T-helper 2 cell treated with Interferon-gamma antibody and Interleukin-4, amounts not matched to agents 100 ng/mL and 5 ng/mL, for 36 hours (primary cell): ENCODE measurements at regions not wholly inside any gene's neighbourhood (a gene's known extent, or its start where the extent isn't known, plus 50 kb on each side); places are given as distances from the start of the nearest gene placed in this dataset.
"Not testable (repeated sequence)": the region's sequence is repeated elsewhere in the genome, so short reads cannot be mapped to it uniquely, and the experiment has no call there.

Source experiments
- intact Hi-C: fragments of 100-400 bp; cut with micrococcal nuclease; formaldehyde crosslinking; loops from one replicate; pipeline ENCODE4 v1.15.1; 2023

- intact Hi-C loops, result no loop called here
Measured at GRCh38 chr2:78699696-78700095, 325.8 kb upstream of the REG3G start.

DNA sequence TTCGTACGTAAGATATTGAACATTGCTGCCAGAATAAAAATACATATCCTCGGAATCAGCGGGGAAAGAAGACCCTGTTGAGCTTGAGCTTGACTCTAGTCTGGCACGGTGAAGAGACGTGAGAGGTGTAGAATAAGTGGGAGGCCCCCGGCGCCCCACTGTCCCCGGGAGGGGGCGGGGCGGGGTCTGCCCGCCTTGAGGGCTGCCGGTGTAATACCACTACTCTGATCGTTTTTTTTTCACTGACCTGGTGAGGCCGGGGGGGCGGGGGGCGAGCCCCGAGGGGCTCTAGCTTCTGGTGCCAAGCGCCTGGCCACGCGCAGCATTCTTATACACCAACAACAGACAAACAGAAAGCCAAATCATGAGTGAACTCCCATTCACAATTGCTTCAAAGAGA lies 324.0 kb upstream of the REG3G start:
- intact Hi-C loops, result no loop called here

- intact Hi-C loops, result no loop called here
Measured at GRCh38 chr2:78707776-78708386, 317.6 kb upstream of the REG3G start.

GRCh38 chr2:78710632-78711375 lies 314.7 kb upstream of the REG3G start:
- intact Hi-C loops, result no loop called here

DNA sequence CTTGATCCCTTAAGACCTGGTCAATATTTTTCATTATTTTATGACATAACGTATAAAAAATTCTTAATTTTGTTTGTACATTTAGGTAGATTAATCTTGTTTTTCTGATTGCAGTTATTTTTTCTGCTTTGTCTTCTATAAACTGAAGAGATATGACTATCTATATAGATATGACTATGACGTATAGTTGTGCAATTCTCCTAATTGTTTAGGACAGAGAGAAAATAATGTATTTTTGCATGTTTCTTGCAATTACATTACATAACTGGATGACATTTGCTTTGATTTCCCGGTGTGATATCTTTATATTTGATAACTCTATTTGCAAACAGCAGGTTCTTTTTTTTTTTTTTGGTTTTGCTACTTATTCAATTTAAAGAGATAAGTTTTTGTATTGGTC lies 310.2 kb upstream of the REG3G start:
- intact Hi-C loops, result no loop called here

DNA sequence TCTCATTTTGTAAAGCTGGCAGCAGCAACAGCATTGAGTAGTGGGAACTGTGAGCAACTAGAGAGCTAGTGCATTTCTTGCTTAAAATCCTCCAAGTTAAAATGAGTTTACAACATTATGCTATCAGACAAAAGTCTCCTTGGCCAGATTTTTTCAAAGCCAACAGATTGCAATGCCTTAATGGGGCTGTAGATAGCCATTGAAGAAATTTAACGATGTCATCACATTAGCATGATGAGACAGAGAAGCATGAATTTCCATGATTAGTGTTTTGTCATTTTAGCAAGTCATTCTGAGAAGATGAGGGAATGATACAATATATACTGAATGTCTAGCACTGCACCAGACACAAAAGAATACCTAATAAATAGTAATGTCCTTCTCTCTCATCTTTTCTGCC lies 307.5 kb upstream of the REG3G start:
- intact Hi-C loops, result no loop called here

DNA sequence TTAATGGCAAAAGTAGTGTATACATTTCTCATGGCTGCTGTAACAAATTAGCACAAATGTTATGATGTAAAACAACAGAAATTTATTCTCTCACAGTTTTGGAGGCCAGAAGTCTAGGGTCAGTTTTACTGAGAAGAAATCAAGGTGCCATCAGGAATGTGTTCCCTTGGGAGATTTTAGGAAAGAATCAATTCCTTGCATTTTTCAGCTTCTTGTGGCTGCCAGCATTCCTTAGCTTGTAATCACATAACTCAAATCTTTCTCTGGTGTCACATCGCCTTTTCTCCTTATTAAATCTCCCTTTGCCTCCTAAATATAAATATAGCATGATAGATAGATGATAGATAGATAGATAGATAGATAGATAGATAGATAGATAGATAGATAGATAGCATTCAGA lies 307.0 kb upstream of the REG3G start:
- intact Hi-C loops, result no loop called here

- intact Hi-C loops, result no loop called here
Measured at GRCh38 chr2:78721355-78722033, 304.0 kb upstream of the REG3G start.

- intact Hi-C loops, result no loop called here
Measured at GRCh38 chr2:78734221-78734620, 291.3 kb upstream of the REG3G start.

GRCh38 chr2:78739282-78739681 lies 286.2 kb upstream of the REG3G start:
- intact Hi-C loops, result no loop called here

DNA sequence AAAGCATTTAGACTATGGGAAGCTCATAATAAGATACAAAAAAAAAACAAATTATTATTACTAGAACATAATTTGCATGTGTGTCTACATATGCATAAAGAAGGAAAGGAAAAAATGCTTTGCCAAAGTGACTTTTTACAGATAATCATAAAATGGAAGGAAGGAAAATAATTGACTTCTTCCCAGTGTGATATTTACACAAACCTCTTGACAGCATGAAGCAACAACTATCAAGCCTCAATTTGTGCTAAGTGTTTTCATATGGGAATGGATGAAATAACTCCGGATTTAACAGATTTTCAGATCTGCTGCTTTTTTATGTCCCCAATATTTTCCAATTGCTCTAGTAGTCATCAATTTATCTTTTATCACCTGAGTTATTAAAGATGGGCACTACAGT lies 275.9 kb upstream of the REG3G start:
- intact Hi-C loops, result no loop called here

- intact Hi-C loops, result no loop called here
Measured at GRCh38 chr2:78750219-78750618, 275.3 kb upstream of the REG3G start.

DNA sequence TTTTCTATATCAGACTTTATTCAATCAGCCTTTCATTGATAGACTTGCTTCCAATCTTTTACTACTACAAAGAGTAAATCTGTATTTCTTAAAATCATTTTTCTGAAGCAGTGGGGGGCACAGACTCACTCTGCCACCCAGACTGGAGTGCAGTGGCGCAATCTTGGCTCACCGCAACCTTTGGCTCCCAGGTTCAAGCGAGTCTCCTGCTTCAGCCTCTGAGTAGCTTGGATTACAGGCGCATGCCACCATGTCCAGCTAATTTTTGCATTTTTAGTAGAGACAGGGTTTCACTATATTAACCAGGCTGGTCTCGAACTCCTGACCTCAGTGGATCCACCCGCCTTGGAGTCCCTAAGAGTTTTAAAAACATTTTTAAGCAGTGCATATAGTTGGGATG lies 270.6 kb upstream of the REG3G start:
- intact Hi-C loops, result no loop called here

DNA sequence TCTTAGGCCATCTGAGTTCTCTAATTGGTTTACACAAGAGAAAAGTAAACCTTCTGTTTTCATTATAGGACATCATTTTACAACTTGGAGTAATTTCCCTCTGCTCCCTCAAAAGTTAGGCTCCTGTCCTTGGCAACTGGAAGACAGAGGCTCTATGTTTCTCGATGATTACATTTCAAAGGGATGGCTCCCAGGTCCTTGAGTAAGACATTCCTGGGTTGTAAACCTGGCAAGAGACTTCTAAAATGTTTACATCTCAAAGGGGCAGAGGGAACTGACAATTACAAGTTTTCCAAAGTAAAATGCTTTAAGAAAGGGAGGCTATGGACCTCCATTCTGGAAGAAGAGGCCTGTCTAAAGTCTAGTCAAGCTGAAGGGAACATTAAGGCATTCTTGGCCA lies 268.3 kb upstream of the REG3G start:
- intact Hi-C loops, result no loop called here

- intact Hi-C loops, result no loop called here
Measured at GRCh38 chr2:78757640-78758039, 267.9 kb upstream of the REG3G start.

DNA sequence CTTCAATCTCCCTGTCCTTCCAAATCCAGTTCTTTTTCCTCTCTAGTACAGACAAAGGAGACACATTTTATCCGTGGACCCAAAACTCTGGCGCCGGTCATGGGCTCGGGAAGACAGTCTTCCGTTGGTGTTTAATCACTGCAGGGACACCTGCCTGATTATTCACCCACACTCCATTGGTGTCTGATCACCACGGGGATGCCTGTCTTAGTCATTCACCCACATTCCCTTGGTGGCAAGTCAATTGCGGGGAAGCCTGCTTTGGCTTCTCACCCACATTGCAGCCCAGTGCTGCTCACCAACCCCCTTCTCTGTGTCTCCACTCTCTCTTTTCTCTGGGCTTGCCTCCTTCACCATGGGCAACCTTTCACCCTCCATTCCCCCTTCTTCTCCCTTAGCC lies 266.7 kb upstream of the REG3G start:
- intact Hi-C loops, result not testable (repeated sequence)

DNA sequence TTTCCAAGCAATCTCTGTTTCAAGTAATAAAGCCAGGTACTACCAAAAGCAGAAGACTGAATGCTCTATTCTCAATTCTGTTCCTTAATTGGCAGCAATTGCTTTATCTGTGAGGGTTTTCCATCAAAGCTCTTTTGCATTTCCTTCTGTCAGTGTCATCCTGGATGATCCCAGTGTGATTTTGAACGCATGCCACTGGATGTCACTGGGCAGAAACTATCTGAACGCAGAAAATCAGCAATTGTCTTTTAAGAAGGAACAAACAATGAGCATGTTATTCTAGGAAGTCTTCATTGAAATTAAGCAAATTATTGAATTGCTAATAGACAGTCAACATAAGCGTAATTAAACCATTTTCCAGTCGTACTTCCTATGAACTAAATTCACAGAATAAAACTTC lies 259.0 kb upstream of the REG3G start:
- intact Hi-C loops, result no loop called here

DNA sequence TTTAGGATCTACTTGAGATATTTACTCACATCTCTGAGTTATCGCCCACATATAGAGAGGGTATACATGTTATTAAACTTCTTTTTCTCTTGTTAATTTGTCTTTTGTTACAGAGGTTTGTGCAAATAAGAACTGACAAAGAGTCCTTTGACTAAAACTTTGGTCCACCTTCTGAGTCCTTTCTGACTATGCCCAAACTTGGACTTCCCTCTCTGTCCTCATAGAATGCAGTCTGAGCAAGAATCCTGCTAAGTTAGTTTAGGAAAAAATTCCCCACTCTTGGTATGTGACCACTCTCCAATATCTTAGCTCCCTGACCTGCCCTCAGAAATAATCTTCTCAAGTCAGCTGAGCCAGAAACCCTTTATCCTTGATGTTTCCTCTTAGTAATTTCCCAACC lies 257.5 kb upstream of the REG3G start:
- intact Hi-C loops, result no loop called here

GRCh38 chr2:78775291-78775690 lies 250.2 kb upstream of the REG3G start:
- intact Hi-C loops, result no loop called here

DNA sequence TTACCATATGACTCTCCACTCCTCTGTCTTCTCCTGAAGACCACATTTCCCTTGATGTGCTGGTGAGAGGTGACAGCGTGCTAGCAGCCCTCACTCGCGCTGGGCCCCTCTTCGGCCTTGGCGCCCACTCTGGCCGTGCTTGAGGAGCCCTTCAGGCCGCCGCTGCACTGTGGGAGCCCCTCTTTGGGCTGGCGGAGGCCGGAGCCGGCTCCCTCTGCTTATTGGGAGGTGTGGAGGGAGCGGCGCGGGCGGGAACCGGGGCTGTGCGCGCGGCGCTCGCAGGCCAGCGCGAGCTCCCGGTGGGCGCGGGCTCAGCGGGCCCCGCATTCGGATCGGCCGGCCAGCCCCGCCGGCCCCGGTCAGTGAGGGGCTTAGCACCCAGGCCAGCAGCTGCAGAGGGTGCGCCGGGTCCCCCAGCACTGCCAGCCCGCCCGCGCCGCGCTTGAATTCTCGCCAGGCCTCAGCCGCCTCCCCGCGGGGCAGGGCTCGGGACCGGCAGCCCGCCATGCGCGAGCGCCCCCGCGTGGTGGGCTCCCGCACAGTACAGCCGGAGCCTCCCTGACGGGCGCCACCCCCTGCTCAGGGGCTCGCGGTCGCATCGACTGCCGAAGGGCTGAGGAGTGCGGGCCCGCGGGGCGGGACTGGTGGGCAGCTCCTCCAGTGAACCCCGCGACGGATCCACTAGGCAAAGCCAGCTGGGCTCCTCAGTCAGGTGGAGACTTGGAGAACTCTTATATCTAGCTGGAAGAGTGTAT lies 246.6 kb upstream of the REG3G start:
- intact Hi-C loops, result no loop called here

DNA sequence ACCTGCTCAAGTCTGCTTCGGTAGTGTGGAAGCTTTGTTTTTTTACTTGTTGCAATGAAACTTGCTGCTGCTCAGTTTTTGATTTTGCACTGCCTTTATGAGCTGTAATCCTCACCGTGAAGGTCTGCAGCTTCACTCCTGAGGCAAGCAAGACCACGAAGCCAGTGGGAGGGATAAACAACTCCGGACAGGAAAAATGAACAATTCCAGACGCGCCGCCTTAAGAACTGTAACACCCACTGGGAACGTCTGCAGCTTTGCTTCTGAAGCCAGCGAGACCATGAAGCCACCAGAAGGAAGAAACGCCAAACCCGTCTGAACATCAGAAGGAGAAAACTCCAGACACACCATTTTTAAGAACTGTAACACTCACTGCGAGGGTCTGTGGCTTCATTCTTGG lies 245.7 kb upstream of the REG3G start:
- intact Hi-C loops, result no loop called here

DNA sequence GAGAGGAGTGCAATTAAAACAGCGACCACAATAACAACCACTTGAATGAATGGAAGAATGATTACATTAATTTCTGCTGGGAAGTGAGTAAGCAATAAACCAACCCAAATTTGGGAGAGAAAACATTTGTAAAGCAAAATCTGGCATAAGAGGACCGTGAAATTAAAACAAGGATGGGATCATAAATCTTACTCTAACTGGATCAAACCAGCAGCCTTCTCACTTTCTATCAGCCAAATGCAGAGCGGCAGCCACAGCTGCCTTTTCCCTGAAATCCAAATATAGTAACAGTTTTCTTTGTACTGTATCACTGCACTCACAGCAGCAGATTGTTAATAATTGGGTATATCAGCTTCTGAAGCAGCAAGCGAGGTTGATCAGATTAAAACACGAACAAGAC lies 245.2 kb upstream of the REG3G start:
- intact Hi-C loops, result no loop called here
